Thyroid gland (tissue), 4 donors: ENCODE measurements at regions not wholly inside any gene's neighbourhood (a gene's known extent, or its start where the extent isn't known, plus 50 kb on each side); places are given as distances from the start of the nearest gene placed in this dataset.

Experiments
- DNase-seq, 2 donors: peaks; one replicate each; pipeline ENCODE4 v3.0.0-alpha.2; 2019
- H3K27ac ChIP-seq, 3 donors: fragments of 200-600 bp; sonication (generic); 1 replicate in 2 of 3; 2 replicates in 1 of 3; pipeline ENCODE4 v1.5.1; 2016 to 2019; ENCODE audit warnings: mild to moderate bottlenecking in 1 of 3, moderate library complexity in 1 of 3
- H3K27me3 ChIP-seq: fragments of 200-600 bp; sonication (generic); one replicate; pipeline ENCODE4 v1.5.1; 2019
- H3K36me3 ChIP-seq, 2 donors: fragments of 200-600 bp; sonication (generic); one replicate each; pipeline ENCODE4 v1.5.1; 2016 to 2019
- H3K4me1 ChIP-seq, 2 donors: fragments of 200-600 bp; sonication (generic); one replicate each; pipeline ENCODE4 v1.5.1; 2017 to 2019
- H3K4me3 ChIP-seq, 3 donors: fragments of 200-600 bp; sonication (generic); replicated peaks in 1 of 3; 1 replicate in 2 of 3; 2 replicates in 1 of 3; pipeline ENCODE4 v1.5.1; 2016; ENCODE audit warnings: mild to moderate bottlenecking in 1 of 3
- H3K9me3 ChIP-seq: fragments of 200-600 bp; sonication (generic); one replicate; pipeline ENCODE4 v1.5.1; 2017
- CTCF ChIP-seq, 6 experiments: fragments of 200-600 bp in 3 of 6; fragments of 450-650 bp in 3 of 6; sonication (generic) in 3 of 6; IDR thresholded peaks; one replicate each; pipeline ENCODE4 v1.5.1; 2016 to 2019; ENCODE audit warnings: antibody characterized with exemption in 6 of 6, mild to moderate bottlenecking in 2 of 6, inconsistent platforms in 1 of 6, moderate library complexity in 1 of 6
- POLR2A ChIP-seq, 2 donors: fragments of 450-650 bp; IDR thresholded peaks; one replicate each; pipeline ENCODE4 v1.6.1; 2017; ENCODE audit warnings: antibody characterized with exemption in 2 of 2, mild to moderate bottlenecking in 2 of 2, moderate library complexity in 1 of 2
- WGBS, 2 donors: methylation state at CpG; one replicate each; pipeline ENCODE4 v1.1.5; 2017; 5-methylcytosine and 5-hydroxymethylcytosine counted together
- intact Hi-C: fragments of 100-400 bp; cut with DNase I; formaldehyde crosslinking; loops from one replicate; pipeline ENCODE4 v1.15.1; 2023

- Histone ChIP-seq H3K4me3 (no peak overlapping the region), H3K9me3 (no peaks in the 10 kb centered on the region), H3K27ac (no peak overlapping the region), H3K27me3 (no peaks in the 10 kb centered on the region), H3K4me1 (no peaks in the 10 kb centered on the region), H3K36me3 (no peaks in the 10 kb centered on the region)
- no peak for TF ChIP-seq CTCF (IDR thresholded peaks at IDR 0.05)
- TF ChIP-seq POLR2A (IDR thresholded peaks at IDR 0.05): no peak
- WGBS, 2 donors: 72 to 80% methylated on average over 4 of the region's 4 CpGs
- no peak for DNase-seq
- intact Hi-C loops: no loop called here
Observed at GRCh38 chr9:111102793-111103464, 64.7 kb upstream of the LPAR1 start.

GRCh38 chr9:111099199-111100008 is 61.1 kb upstream of the LPAR1 start:
- no peaks in the 10 kb centered on the region for H3K36me3 ChIP-seq
- no peak overlapping the region for H3K4me3 ChIP-seq
- DNase-seq: no peak
- intact Hi-C loops: no loop called here
- no peak for TF ChIP-seq POLR2A (IDR thresholded peaks at IDR 0.05)
- no peaks in the 10 kb centered on the region for H3K9me3 ChIP-seq
- 68 to 73% methylated on average over 9 of the region's 9 CpGs for WGBS, 2 donors
- no peaks in the 10 kb centered on the region for H3K27me3 ChIP-seq
- peaks cover 0 to 2% of the 10 kb centered on the region in 2 donors for H3K4me1 ChIP-seq
- no peak overlapping the region for H3K27ac ChIP-seq

- Histone ChIP-seq H3K27ac (no peak overlapping the region), H3K36me3 (no peaks in the 10 kb centered on the region), H3K27me3 (no peaks in the 10 kb centered on the region), H3K4me1 (peaks cover 0 to 4% of the 10 kb centered on the region in 2 donors), H3K9me3 (no peaks in the 10 kb centered on the region), H3K4me3 (no peak overlapping the region)
- intact Hi-C loops: no loop called here
- 79 to 87% methylated on average over 4 of the region's 4 CpGs for WGBS, 2 donors
- DNase-seq: no peak
- TF ChIP-seq CTCF (IDR thresholded peaks at IDR 0.05) (no peak), POLR2A (IDR thresholded peaks at IDR 0.05) (no peak)
Observed at GRCh38 chr9:111098093-111098492, 59.8 kb upstream of the LPAR1 start.

GRCh38 chr9:111096051-111096450 is 57.8 kb upstream of the LPAR1 start:
- Histone ChIP-seq H3K9me3 (no peaks in the 10 kb centered on the region), H3K4me1 (peaks cover 0 to 4% of the 10 kb centered on the region in 2 donors), H3K27me3 (no peaks in the 10 kb centered on the region), H3K27ac (no peak overlapping the region), H3K36me3 (no peaks in the 10 kb centered on the region), H3K4me3 (no peak overlapping the region)
- intact Hi-C loops: no loop called here
- TF ChIP-seq CTCF (IDR thresholded peaks at IDR 0.05) (no peak), POLR2A (IDR thresholded peaks at IDR 0.05) (no peak)
- 66 to 71% methylated on average over 3 of the region's 3 CpGs for WGBS, 2 donors
- DNase-seq: no peak

GRCh38 chr9:111095441-111095840 is 57.2 kb upstream of the LPAR1 start:
- Histone ChIP-seq H3K27ac (no peak overlapping the region), H3K4me3 (no peak overlapping the region), H3K9me3 (no peaks in the 10 kb centered on the region), H3K36me3 (no peaks in the 10 kb centered on the region), H3K4me1 (peaks cover 0 to 4% of the 10 kb centered on the region in 2 donors), H3K27me3 (no peaks in the 10 kb centered on the region)
- TF ChIP-seq POLR2A (IDR thresholded peaks at IDR 0.05): no peak
- no peak for TF ChIP-seq CTCF (IDR thresholded peaks at IDR 0.05)
- DNase-seq: no peak
- 51 to 58% methylated on average over 4 of the region's 4 CpGs for WGBS, 2 donors
- intact Hi-C loops: no loop called here
